ENCODE measurements at regions not wholly inside any gene's neighbourhood (a gene's known extent, or its start where the extent isn't known, plus 50 kb on each side); places are given as distances from the start of the nearest gene placed in this dataset.

GRCh38 chr7:46927131-46927810 is 654.6 kb downstream of the TNS3 start:
- peak; percentile 83 for FAIRE-seq
- Mint-ChIP-seq H3K4me1 (ENCODE audit: low read depth, unreplicated experiment) (peaks cover 8% of the 10 kb centered on the region), H3K27ac (ENCODE audit: unreplicated experiment) (no peak overlapping the region), H3K4me3 (ENCODE audit: unreplicated experiment) (no peak overlapping the region), H3K27me3 (ENCODE audit: low read depth, unreplicated experiment) (no peaks in the 10 kb centered on the region), H3K9me3 (ENCODE audit: unreplicated experiment) (peaks cover 8% of the 10 kb centered on the region), H3K36me3 (ENCODE audit: low read depth, unreplicated experiment) (no peaks in the 10 kb centered on the region)
- Histone ChIP-seq H4K20me1 (ENCODE audit: insufficient read depth, low read length) (no peaks in the 10 kb centered on the region), H3K27ac (ENCODE audit: low read depth, low read length) (no peak overlapping the region), H2AFZ (ENCODE audit: low read depth, low read length) (no peak overlapping the region), H3K9ac (ENCODE audit: low read length) (no peak overlapping the region), H3K79me2 (ENCODE audit: insufficient read depth, low read length) (no peaks in the 10 kb centered on the region), H3K27me3 (ENCODE audit: insufficient read depth, low read length) (no peaks in the 10 kb centered on the region), H3K9me3 (ENCODE audit: insufficient read depth, low read depth, low read length) (no peaks in the 10 kb centered on the region), H3K4me1 (ENCODE audit: insufficient read depth, low read length) (peaks cover 12% of the 10 kb centered on the region), H3K4me3 (ENCODE audit: insufficient read depth, low read depth, low read length) (no peak overlapping the region), H3K36me3 (ENCODE audit: insufficient read depth, low read length) (no peaks in the 10 kb centered on the region), H3K4me2 (ENCODE audit: low read length) (no peak overlapping the region)
- no peak for TF ChIP-seq EZH2 (IDR thresholded peaks at IDR 0.05; ENCODE audit: insufficient read depth, low read length)
- TF ChIP-seq, protein P1, sequence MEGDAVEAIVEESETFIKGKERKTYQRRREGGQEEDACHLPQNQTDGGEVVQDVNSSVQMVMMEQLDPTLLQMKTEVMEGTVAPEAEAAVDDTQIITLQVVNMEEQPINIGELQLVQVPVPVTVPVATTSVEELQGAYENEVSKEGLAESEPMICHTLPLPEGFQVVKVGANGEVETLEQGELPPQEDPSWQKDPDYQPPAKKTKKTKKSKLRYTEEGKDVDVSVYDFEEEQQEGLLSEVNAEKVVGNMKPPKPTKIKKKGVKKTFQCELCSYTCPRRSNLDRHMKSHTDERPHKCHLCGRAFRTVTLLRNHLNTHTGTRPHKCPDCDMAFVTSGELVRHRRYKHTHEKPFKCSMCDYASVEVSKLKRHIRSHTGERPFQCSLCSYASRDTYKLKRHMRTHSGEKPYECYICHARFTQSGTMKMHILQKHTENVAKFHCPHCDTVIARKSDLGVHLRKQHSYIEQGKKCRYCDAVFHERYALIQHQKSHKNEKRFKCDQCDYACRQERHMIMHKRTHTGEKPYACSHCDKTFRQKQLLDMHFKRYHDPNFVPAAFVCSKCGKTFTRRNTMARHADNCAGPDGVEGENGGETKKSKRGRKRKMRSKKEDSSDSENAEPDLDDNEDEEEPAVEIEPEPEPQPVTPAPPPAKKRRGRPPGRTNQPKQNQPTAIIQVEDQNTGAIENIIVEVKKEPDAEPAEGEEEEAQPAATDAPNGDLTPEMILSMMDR (IDR thresholded peaks at IDR 0.05; ENCODE audit: insufficient read depth, low read depth, low read length) = no peak
- DNase-seq (ENCODE audit: low read depth) = no peak

- Histone ChIP-seq H3K27ac (ENCODE audit: low read depth, low read length) (no peak overlapping the region), H4K20me1 (ENCODE audit: insufficient read depth, low read length) (no peaks in the 10 kb centered on the region), H2AFZ (ENCODE audit: low read depth, low read length) (no peak overlapping the region), H3K9ac (ENCODE audit: low read length) (no peak overlapping the region), H3K36me3 (ENCODE audit: insufficient read depth, low read length) (no peaks in the 10 kb centered on the region), H3K27me3 (ENCODE audit: insufficient read depth, low read length) (no peaks in the 10 kb centered on the region), H3K4me2 (ENCODE audit: low read length) (no peak overlapping the region), H3K4me1 (ENCODE audit: insufficient read depth, low read length) (no peaks in the 10 kb centered on the region), H3K79me2 (ENCODE audit: insufficient read depth, low read length) (no peaks in the 10 kb centered on the region), H3K4me3 (ENCODE audit: insufficient read depth, low read depth, low read length) (no peak overlapping the region), H3K9me3 (ENCODE audit: insufficient read depth, low read depth, low read length) (no peaks in the 10 kb centered on the region)
- Mint-ChIP-seq H3K9me3 (ENCODE audit: unreplicated experiment) (no peaks in the 10 kb centered on the region), H3K36me3 (ENCODE audit: low read depth, unreplicated experiment) (no peaks in the 10 kb centered on the region), H3K4me3 (ENCODE audit: unreplicated experiment) (no peak overlapping the region), H3K27me3 (ENCODE audit: low read depth, unreplicated experiment) (no peaks in the 10 kb centered on the region), H3K27ac (ENCODE audit: unreplicated experiment) (no peak overlapping the region), H3K4me1 (ENCODE audit: low read depth, unreplicated experiment) (no peaks in the 10 kb centered on the region)
- TF ChIP-seq, protein P1 (IDR thresholded peaks at IDR 0.05; ENCODE audit: insufficient read depth, low read depth, low read length) = no peak
- no peak for TF ChIP-seq EZH2 (IDR thresholded peaks at IDR 0.05; ENCODE audit: insufficient read depth, low read length)
- DNase-seq (ENCODE audit: low read depth) = no peak
- FAIRE-seq = no peak
These were observed 665.3 kb downstream of the TNS3 start for GRCh38 chr7:46916581-46916980.

DNA sequence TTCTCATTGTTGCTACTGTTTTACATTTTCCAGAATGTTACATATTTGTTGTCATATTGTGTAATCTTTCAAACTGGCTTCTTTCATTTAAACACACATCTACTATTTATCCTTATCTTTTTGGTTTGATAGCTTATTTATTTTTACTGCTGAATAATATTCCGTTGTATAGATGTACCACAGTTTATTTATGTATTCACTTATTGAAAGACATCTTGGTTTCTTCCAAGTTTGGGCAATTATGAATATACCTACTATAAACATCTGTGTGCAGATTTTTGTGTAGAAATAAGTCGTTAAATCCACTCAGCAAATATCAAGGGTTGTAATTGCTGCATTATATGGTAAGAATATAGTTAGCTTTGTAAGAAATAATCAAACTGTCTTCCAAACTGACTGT is 669.2 kb downstream of the TNS3 start:
- FAIRE-seq = peak; percentile 41

More for the DNA sequence above, 669.2 kb downstream of the TNS3 start:
- Histone ChIP-seq H3K9me3 (ENCODE audit: insufficient read depth, low read depth, low read length) (no peaks in the 10 kb centered on the region), H4K20me1 (ENCODE audit: insufficient read depth, low read length) (no peaks in the 10 kb centered on the region), H2AFZ (ENCODE audit: low read depth, low read length) (no peak overlapping the region), H3K4me3 (ENCODE audit: insufficient read depth, low read depth, low read length) (no peak overlapping the region), H3K9ac (ENCODE audit: low read length) (no peak overlapping the region), H3K27ac (ENCODE audit: low read depth, low read length) (no peak overlapping the region), H3K79me2 (ENCODE audit: insufficient read depth, low read length) (no peaks in the 10 kb centered on the region), H3K36me3 (ENCODE audit: insufficient read depth, low read length) (no peaks in the 10 kb centered on the region), H3K4me1 (ENCODE audit: insufficient read depth, low read length) (peaks cover 23% of the 10 kb centered on the region), H3K27me3 (ENCODE audit: insufficient read depth, low read length) (no peaks in the 10 kb centered on the region), H3K4me2 (ENCODE audit: low read length) (no peak overlapping the region)
- Mint-ChIP-seq H3K27ac (ENCODE audit: unreplicated experiment) (no peak overlapping the region), H3K27me3 (ENCODE audit: low read depth, unreplicated experiment) (no peaks in the 10 kb centered on the region), H3K4me3 (ENCODE audit: unreplicated experiment) (no peak overlapping the region), H3K9me3 (ENCODE audit: unreplicated experiment) (no peaks in the 10 kb centered on the region), H3K4me1 (ENCODE audit: low read depth, unreplicated experiment) (peaks cover 25% of the 10 kb centered on the region), H3K36me3 (ENCODE audit: low read depth, unreplicated experiment) (no peaks in the 10 kb centered on the region)
- TF ChIP-seq, protein P1 (IDR thresholded peaks at IDR 0.05; ENCODE audit: insufficient read depth, low read depth, low read length) = no peak
- TF ChIP-seq EZH2 (IDR thresholded peaks at IDR 0.05; ENCODE audit: insufficient read depth, low read length) = no peak
- DNase-seq (ENCODE audit: low read depth) = no peak
